ENCODE measurements at regions not wholly inside any gene's neighbourhood (a gene's known extent, or its start where the extent isn't known, plus 50 kb on each side); places are given as distances from the start of the nearest gene placed in this dataset.

DNA sequence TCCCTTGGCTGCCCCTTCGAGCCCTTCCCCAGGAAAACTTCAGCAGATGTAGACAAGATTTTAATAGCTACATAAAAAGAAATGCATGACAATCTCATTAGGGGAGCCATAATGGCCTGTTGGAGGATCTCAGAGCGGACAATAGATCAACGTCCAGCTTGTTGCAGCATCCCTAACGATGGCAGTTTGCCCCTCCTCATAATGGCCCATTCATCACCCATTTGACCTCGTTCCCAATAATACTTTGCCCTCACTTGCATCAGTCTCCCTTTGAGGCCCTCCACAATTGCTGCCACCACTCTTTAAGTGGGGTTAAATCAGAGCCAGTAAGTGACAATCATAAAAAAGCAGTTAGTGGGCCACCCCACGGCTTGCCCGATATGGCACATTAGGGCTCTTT, 84.7 kb upstream of the PCDH8 start:
- Histone ChIP-seq H3K4me2 (ENCODE audit: low read length) (no peak overlapping the region), H3K4me1 (ENCODE audit: insufficient read depth, low read length, severe bottlenecking) (no peaks in the 10 kb centered on the region), H3F3A (ENCODE audit: insufficient read depth, low read length) (no peaks in the 10 kb centered on the region), H3K27me3 (ENCODE audit: insufficient read depth, low read length) (no peaks in the 10 kb centered on the region), H4K20me1 (ENCODE audit: insufficient read depth, low read length) (no peaks in the 10 kb centered on the region), H3K79me2 (ENCODE audit: insufficient read depth, low read length) (no peaks in the 10 kb centered on the region), H3K9me2 (ENCODE audit: low read depth, low read length) (no peaks in the 10 kb centered on the region), H3K9ac (ENCODE audit: low read length) (no peak overlapping the region), H3K36me3 (ENCODE audit: insufficient read depth, low read length) (no peaks in the 10 kb centered on the region), H3K4me3 (ENCODE audit: low read depth, low read length, poor library complexity, severe bottlenecking) (no peak overlapping the region), H3K27ac (ENCODE audit: low read depth, low read length, poor library complexity, severe bottlenecking) (no peak overlapping the region), H3K9me3 (ENCODE audit: low read length) (no peaks in the 10 kb centered on the region), H2AFZ (ENCODE audit: low read length) (no peak overlapping the region)
- TF ChIP-seq, protein P1, sequence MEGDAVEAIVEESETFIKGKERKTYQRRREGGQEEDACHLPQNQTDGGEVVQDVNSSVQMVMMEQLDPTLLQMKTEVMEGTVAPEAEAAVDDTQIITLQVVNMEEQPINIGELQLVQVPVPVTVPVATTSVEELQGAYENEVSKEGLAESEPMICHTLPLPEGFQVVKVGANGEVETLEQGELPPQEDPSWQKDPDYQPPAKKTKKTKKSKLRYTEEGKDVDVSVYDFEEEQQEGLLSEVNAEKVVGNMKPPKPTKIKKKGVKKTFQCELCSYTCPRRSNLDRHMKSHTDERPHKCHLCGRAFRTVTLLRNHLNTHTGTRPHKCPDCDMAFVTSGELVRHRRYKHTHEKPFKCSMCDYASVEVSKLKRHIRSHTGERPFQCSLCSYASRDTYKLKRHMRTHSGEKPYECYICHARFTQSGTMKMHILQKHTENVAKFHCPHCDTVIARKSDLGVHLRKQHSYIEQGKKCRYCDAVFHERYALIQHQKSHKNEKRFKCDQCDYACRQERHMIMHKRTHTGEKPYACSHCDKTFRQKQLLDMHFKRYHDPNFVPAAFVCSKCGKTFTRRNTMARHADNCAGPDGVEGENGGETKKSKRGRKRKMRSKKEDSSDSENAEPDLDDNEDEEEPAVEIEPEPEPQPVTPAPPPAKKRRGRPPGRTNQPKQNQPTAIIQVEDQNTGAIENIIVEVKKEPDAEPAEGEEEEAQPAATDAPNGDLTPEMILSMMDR (IDR thresholded peaks at IDR 0.05; ENCODE audit: low read length), result no peak
- TF ChIP-seq EZH2 (IDR thresholded peaks at IDR 0.05; ENCODE audit: borderline replicate concordance, low read length), result no peak

DNA sequence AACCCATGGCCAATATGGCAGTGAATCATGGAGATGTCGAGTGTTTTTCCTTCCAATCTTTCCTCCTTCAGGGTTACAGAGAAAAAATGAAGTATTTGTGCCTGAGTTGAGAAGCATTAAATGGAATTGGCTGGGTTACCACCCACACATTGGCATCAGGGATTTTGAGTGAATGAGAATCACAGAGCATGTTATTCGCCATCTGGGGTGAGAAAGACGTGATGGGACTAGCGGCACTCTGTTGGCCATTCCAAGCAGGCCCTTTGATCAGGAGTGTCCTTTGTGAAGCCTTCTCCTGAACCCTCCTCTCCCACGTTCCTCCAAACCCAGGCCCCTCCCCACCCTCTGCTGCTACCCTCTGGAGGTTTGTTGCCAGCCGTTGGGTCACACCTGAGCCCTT, 84.2 kb upstream of the PCDH8 start:
- Histone ChIP-seq H3K79me2 (ENCODE audit: insufficient read depth, low read length) (no peaks in the 10 kb centered on the region), H4K20me1 (ENCODE audit: insufficient read depth, low read length) (no peaks in the 10 kb centered on the region), H3K9ac (ENCODE audit: low read length) (no peak overlapping the region), H3F3A (ENCODE audit: insufficient read depth, low read length) (no peaks in the 10 kb centered on the region), H2AFZ (ENCODE audit: low read length) (no peak overlapping the region), H3K36me3 (ENCODE audit: insufficient read depth, low read length) (no peaks in the 10 kb centered on the region), H3K9me2 (ENCODE audit: low read depth, low read length) (no peaks in the 10 kb centered on the region), H3K9me3 (ENCODE audit: low read length) (no peaks in the 10 kb centered on the region), H3K27ac (ENCODE audit: low read depth, low read length, poor library complexity, severe bottlenecking) (no peak overlapping the region), H3K27me3 (ENCODE audit: insufficient read depth, low read length) (no peaks in the 10 kb centered on the region), H3K4me1 (ENCODE audit: insufficient read depth, low read length, severe bottlenecking) (no peaks in the 10 kb centered on the region), H3K4me3 (ENCODE audit: low read depth, low read length, poor library complexity, severe bottlenecking) (no peak overlapping the region), H3K4me2 (ENCODE audit: low read length) (no peak overlapping the region)
- TF ChIP-seq, protein P1 (IDR thresholded peaks at IDR 0.05; ENCODE audit: low read length), result no peak
- no peak for TF ChIP-seq EZH2 (IDR thresholded peaks at IDR 0.05; ENCODE audit: borderline replicate concordance, low read length)

DNA sequence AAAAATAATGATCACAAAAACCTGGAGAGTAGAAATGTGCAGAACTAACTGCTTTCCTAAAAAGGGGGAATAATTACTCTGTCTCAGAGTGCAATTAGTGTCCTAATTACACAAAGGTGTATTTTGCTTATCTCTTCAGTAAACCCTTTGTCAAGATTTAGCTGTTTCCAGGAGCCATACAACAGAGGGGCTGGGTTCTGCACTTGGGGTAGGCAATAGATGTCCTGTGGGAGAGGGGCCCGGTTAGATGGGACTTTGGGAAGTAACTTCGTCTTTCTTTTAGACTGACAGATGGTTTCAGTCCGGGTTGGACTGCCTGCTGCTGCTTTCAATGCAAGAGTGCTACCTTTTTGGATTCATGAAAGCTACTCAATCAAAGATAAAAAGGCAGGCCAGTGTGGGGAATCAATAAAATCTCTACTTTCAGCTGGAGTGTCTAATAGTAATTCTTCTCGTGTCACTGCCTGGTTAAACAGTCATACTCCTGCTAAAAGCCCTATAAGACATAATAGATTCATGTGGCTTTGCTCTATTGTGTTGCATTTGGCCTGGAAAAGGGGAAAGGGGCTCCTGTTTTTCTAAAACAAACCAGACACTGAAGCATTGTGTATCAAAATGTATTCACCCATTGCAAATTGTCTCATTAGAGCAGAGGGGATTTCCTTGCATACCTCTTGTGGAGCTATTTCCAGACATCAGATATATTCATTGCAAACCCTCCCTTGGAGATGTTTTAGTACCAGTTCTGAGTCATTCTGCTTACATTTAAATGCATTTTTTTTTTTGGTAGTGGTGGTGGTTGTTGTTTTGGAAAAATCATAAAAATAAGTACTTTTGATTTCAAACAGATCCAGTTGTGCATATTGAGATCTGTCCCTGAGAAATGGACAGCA, 83.3 kb upstream of the PCDH8 start:
- Histone ChIP-seq H3K4me3 (ENCODE audit: low read depth, low read length, poor library complexity, severe bottlenecking) (no peak overlapping the region), H3K27ac (ENCODE audit: low read depth, low read length, poor library complexity, severe bottlenecking) (no peak overlapping the region), H3K9ac (ENCODE audit: low read length) (no peak overlapping the region), H3K9me2 (ENCODE audit: low read depth, low read length) (no peaks in the 10 kb centered on the region), H3F3A (ENCODE audit: insufficient read depth, low read length) (no peaks in the 10 kb centered on the region), H3K4me1 (ENCODE audit: insufficient read depth, low read length, severe bottlenecking) (no peaks in the 10 kb centered on the region), H3K79me2 (ENCODE audit: insufficient read depth, low read length) (no peaks in the 10 kb centered on the region), H3K9me3 (ENCODE audit: low read length) (no peaks in the 10 kb centered on the region), H3K27me3 (ENCODE audit: insufficient read depth, low read length) (0 out of 2 replicates have a peak, but pooled peaks cover 3% of the 10 kb centered on the region), H3K4me2 (ENCODE audit: low read length) (no peak overlapping the region), H2AFZ (ENCODE audit: low read length) (no peak overlapping the region), H4K20me1 (ENCODE audit: insufficient read depth, low read length) (no peaks in the 10 kb centered on the region), H3K36me3 (ENCODE audit: insufficient read depth, low read length) (no peaks in the 10 kb centered on the region)
- no peak for TF ChIP-seq EZH2 (IDR thresholded peaks at IDR 0.05; ENCODE audit: borderline replicate concordance, low read length)
- TF ChIP-seq, protein P1 (IDR thresholded peaks at IDR 0.05; ENCODE audit: low read length), result no peak

Measured in OCI-LY1 (cell line).